SJSA1 (cell line): ENCODE measurements at regions not wholly inside any gene's neighbourhood (a gene's known extent, or its start where the extent isn't known, plus 50 kb on each side); places are given as distances from the start of the nearest gene placed in this dataset.
"Not testable (repeated sequence)": the region's sequence is repeated elsewhere in the genome, so short reads cannot be mapped to it uniquely, and the experiment has no call there.

Experiments used
- DNase-seq, 2 experiments: peaks; one replicate each; pipeline ENCODE4 v3.0.0-alpha.2; 2015 to 2020; ENCODE audit warnings: low spot score in 2 of 2, low read depth in 1 of 2
- H3K27ac ChIP-seq: fragments of 250-450 bp; sonication (Bioruptor Pico); 2 replicates; pipeline ENCODE4 v1.5.1; 2020; ENCODE audit warnings: mild to moderate bottlenecking, moderate library complexity
- H3K27me3 ChIP-seq: fragments of 250-450 bp; sonication (Bioruptor Pico); replicated peaks from 2 replicates; pipeline ENCODE4 v1.5.1; 2020; ENCODE audit warnings: mild to moderate bottlenecking, moderate library complexity
- H3K36me3 ChIP-seq: fragments of 250-450 bp; sonication (Bioruptor Pico); 2 replicates; pipeline ENCODE4 v1.5.1; 2020; ENCODE audit warnings: mild to moderate bottlenecking
- H3K4me1 ChIP-seq: fragments of 250-450 bp; sonication (Bioruptor Pico); replicated peaks from 2 replicates; pipeline ENCODE4 v1.6.1; 2021; ENCODE audit warnings: mild to moderate bottlenecking
- H3K4me3 ChIP-seq: fragments of 250-450 bp; sonication (Bioruptor Pico); 2 replicates; pipeline ENCODE4 v1.5.1; 2020; ENCODE audit warnings: mild to moderate bottlenecking
- H3K9me3 ChIP-seq: fragments of 250-450 bp; sonication (Bioruptor Pico); replicated peaks from 2 replicates; pipeline ENCODE4 v1.5.1; 2020; ENCODE audit warnings: mild to moderate bottlenecking

DNA sequence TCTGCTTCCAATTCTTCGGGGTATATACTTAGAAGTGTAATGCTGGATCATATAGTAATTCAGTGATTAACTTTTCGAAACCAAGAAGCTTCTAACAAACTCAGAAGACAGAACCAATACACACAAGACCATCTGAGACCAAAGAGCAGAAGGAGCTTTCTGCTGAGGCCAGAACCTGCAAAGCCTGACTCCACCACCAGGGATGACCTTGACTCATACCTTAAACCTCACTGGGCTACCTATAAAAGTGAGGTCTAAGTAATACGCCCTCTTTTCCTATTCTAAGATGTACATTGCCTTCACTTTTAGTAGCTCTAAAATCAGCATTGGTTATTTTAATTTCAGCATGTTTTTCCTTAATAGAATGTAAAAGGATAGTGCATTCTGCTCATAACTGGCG, 84.8 kb downstream of the FOXF2 start:
- Histone ChIP-seq H3K27me3 (no peaks in the 10 kb centered on the region), H3K4me1 (peaks cover 59% of the 10 kb centered on the region), H3K36me3 (no peaks in the 10 kb centered on the region), H3K9me3 (no peaks in the 10 kb centered on the region), H3K27ac (0 out of 2 replicates have a peak overlapping the region, but pooled peaks have one; percentile 3), H3K4me3 (no peak overlapping the region)
- DNase-seq, result no peak

DNA sequence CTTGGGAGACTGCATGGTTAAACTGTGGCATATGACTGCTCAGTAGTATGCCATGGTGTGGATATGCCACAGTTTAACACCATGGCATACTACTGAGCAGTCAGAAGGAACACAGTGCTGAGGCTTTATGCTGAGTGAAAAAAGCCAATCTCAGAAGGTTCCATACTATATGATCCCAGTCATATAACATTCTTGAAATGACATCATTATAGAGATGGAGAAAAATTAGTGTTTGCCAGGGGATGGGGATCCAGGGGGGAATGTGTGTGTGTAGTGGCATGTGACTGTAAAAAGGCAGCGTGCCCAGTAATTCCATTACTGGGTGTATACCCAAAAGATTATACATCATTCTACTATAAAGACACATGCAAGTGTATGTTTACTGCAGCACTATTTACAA, 85.8 kb downstream of the FOXF2 start:
- Histone ChIP-seq H3K27ac (no peak overlapping the region), H3K9me3 (no peaks in the 10 kb centered on the region), H3K27me3 (no peaks in the 10 kb centered on the region), H3K4me1 (peaks cover 69% of the 10 kb centered on the region), H3K36me3 (no peaks in the 10 kb centered on the region), H3K4me3 (no peak overlapping the region)
- DNase-seq, result no peak

DNA sequence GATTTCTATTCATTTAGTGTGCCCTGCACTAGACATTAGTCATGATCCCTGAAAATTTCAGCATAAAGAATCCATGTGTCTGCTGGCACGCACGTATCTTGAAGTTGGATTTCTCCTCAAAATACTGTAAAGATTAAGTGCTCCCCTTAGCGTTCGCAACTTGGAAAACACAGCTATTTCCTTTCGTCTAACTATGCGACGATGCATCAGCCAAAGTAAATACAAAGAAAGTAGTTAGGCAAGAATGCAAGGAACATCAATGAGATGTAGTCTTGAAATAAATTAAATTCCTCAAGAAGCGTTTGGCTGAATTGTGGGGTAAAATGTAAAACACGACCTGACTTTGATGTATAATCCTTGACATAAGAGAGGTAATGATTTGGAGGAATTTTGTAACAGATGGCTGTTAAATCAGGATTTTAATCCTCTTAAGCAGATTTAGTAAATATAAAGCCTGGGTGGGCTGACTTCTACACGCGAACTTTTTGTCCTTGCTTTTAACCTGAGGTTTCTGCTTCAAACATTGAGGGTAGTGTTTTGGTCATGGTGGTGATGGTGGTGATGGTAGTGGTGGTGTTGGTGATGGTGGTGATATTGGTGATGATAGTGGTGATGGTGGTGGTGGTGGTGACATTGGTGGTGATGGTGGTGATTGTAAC, 88.2 kb downstream of the FOXF2 start:
- Histone ChIP-seq H3K9me3 (no peaks in the 10 kb centered on the region), H3K4me3 (no peak overlapping the region), H3K27ac (peak overlapping the region; percentile 81), H3K36me3 (no peaks in the 10 kb centered on the region), H3K27me3 (no peaks in the 10 kb centered on the region), H3K4me1 (peaks cover 89% of the 10 kb centered on the region)
- peak; percentile 75 to 96 for DNase-seq

DNA sequence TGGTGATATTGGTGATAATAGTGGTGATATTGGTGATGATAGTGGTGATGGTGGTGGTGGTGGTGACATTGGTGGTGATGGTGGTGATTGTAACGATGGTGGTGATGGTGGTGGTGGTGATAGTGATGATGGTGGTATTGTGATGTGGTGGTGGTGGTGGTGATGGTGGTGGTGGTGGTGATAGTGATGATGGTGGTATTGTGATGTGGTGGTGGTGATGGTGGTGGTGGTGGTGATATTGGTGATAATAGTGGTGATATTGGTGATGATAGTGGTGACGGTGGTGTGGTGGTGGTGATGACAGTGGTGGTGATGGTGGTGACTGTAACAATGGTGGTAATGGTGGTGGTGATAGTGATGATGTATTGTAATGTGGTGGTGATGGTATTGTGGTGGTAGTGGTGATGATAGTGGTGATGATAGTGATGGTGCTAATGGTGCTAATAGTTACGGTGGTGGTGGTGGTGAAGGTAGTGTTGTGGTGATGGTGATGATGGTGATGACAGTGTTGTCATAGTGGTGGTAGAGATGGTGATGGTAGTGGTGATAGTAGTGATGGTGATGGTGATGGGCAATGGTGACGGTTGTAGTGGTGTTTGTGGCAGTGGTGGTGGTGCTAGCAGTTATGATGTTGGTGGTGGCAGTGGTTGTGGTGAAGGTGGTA, 88.9 kb downstream of the FOXF2 start:
- Histone ChIP-seq H3K4me1 (peaks cover 90% of the 10 kb centered on the region), H3K27ac (peak overlapping the region; percentile 92)

DNA sequence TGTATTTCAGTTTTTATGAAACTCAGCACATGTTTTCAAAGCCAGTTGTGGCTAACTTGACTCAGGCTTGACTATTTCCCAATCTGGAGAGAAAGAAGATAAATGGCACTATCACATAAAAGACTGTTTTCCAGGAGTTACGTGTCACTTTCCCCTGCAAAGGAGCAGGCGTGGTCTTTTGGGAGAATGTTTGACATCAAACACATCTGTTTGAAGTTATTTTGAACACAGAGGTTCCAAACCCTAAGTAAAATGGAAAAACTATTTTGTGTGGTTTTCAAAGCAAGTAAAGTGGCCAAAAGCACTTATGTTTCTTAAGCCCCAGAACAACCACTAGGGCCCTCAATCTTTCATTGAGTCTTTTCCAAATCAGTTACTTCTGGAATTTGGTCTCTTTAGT, 89.7 kb downstream of the FOXF2 start:
- no peaks in the 10 kb centered on the region for H3K36me3 ChIP-seq
- peaks cover 82% of the 10 kb centered on the region for H3K4me1 ChIP-seq
- H3K9me3 ChIP-seq, result no peaks in the 10 kb centered on the region
- peak in 1 of 2 experiments; percentile 68 for DNase-seq
- peak overlapping the region; percentile 92 for H3K27ac ChIP-seq
- H3K27me3 ChIP-seq, result no peaks in the 10 kb centered on the region
- H3K4me3 ChIP-seq, result no peak overlapping the region

More for the DNA sequence above, 88.9 kb downstream of the FOXF2 start:
- H3K36me3 ChIP-seq, DNase-seq, H3K27me3 ChIP-seq, H3K4me3 ChIP-seq, H3K9me3 ChIP-seq: not testable (repeated sequence)

GRCh38 chr6:1479601-1480221, 90.3 kb downstream of the FOXF2 start:
- H3K27ac ChIP-seq, result peak overlapping the region; percentile 92
- no peaks in the 10 kb centered on the region for H3K27me3 ChIP-seq
- DNase-seq, result no peak
- H3K4me1 ChIP-seq, result peaks cover 75% of the 10 kb centered on the region
- H3K4me3 ChIP-seq, result no peak overlapping the region
- no peaks in the 10 kb centered on the region for H3K9me3 ChIP-seq
- no peaks in the 10 kb centered on the region for H3K36me3 ChIP-seq

DNA sequence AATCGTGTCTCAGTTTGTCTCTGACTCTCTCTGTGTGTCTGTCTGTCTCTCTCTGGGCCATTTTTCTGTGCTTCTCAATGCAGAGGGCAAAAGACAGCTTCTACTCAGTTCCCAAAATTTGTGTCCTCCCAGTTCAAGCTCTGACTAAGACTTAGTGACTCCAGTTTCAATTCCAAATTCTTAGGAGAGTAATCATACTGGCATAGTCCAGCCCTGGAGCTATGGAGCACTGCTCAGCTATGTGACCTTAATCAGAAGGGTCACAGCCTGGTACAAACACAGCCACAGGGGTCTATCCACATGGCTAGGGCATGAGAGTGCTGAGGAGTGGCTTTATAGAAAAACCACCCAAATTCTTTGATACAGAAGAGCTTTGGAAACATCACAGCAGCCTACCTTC, 91.9 kb downstream of the FOXF2 start:
- no peaks in the 10 kb centered on the region for H3K9me3 ChIP-seq
- DNase-seq, result peak; percentile 89 to 94
- H3K36me3 ChIP-seq, result no peaks in the 10 kb centered on the region
- H3K27ac ChIP-seq, result peak overlapping the region; percentile 92
- H3K4me3 ChIP-seq, result no peak overlapping the region
- peaks cover 78% of the 10 kb centered on the region for H3K4me1 ChIP-seq
- H3K27me3 ChIP-seq, result no peaks in the 10 kb centered on the region

DNA sequence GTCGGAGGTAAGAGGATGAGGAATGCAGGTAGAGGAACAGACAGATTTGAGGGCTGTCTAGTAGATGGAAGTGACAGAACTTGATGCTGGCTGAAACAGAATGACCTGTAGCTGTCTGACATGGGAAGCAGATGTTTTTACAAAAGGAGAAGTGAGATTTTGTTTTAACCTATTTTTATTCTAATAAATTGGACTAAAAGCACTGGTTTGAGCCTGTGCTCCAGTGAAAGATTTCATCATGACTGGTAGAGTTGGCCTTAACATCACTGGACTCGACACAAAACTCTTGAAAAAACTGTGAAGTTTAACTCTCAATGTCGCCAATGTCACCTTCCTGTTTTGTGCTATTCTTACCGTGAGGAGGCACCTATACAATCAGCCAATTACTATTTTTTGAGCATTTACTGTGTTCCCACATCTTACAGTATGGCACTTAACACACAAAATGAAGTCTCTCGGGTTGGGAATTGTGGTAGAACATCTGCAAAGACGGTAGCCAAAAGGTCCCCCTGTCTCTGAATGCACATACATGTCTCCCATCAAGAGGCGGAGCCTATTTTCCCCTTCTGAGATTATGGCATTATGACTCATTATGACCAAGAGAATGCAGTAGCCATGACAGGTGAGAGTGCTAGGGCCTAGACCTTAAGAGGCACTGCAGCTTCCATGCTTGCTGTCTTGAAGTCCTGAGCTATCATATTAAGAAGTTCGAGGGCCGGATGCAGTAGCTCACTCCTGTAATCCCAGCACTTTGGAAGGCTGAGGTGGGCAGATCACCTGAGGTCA, 93.2 kb downstream of the FOXF2 start:
- Histone ChIP-seq H3K4me1 (peaks cover 80% of the 10 kb centered on the region), H3K4me3 (no peak overlapping the region), H3K36me3 (no peaks in the 10 kb centered on the region), H3K27me3 (no peaks in the 10 kb centered on the region), H3K27ac (peak overlapping the region; percentile 92), H3K9me3 (no peaks in the 10 kb centered on the region)
- no peak for DNase-seq

GRCh38 chr6:1485678-1486077, 96.3 kb downstream of the FOXF2 start:
- H3K4me3 ChIP-seq, result no peak overlapping the region
- H3K27me3 ChIP-seq, result no peaks in the 10 kb centered on the region
- no peaks in the 10 kb centered on the region for H3K9me3 ChIP-seq
- no peaks in the 10 kb centered on the region for H3K36me3 ChIP-seq
- DNase-seq, result peak; percentile 69 to 76
- peaks cover 57% of the 10 kb centered on the region for H3K4me1 ChIP-seq
- H3K27ac ChIP-seq, result peak overlapping the region; percentile 57

- no peak overlapping the region for H3K4me3 ChIP-seq
- H3K4me1 ChIP-seq, result peaks cover 50% of the 10 kb centered on the region
- H3K36me3 ChIP-seq, result no peaks in the 10 kb centered on the region
- H3K27me3 ChIP-seq, result no peaks in the 10 kb centered on the region
- no peaks in the 10 kb centered on the region for H3K9me3 ChIP-seq
- no peak overlapping the region for H3K27ac ChIP-seq
- DNase-seq, result no peak
Measured at GRCh38 chr6:1486387-1486786, 97.0 kb downstream of the FOXF2 start.

GRCh38 chr6:1487239-1487638, 97.9 kb downstream of the FOXF2 start:
- Histone ChIP-seq H3K9me3 (no peaks in the 10 kb centered on the region), H3K27ac (no peak overlapping the region), H3K4me3 (no peak overlapping the region), H3K4me1 (peaks cover 41% of the 10 kb centered on the region), H3K36me3 (no peaks in the 10 kb centered on the region), H3K27me3 (no peaks in the 10 kb centered on the region)
- DNase-seq, result no peak

GRCh38 chr6:1491025-1491424, 101.6 kb downstream of the FOXF2 start:
- DNase-seq, result no peak
- Histone ChIP-seq H3K9me3 (no peaks in the 10 kb centered on the region), H3K36me3 (no peaks in the 10 kb centered on the region), H3K27me3 (no peaks in the 10 kb centered on the region), H3K4me3 (no peak overlapping the region), H3K27ac (no peak overlapping the region), H3K4me1 (peaks cover 20% of the 10 kb centered on the region)

GRCh38 chr6:1491591-1492319, 102.4 kb downstream of the FOXF2 start:
- no peaks in the 10 kb centered on the region for H3K9me3 ChIP-seq
- H3K4me3 ChIP-seq, result no peak overlapping the region
- no peak for DNase-seq
- peaks cover 13% of the 10 kb centered on the region for H3K4me1 ChIP-seq
- no peak overlapping the region for H3K27ac ChIP-seq
- no peaks in the 10 kb centered on the region for H3K27me3 ChIP-seq
- H3K36me3 ChIP-seq, result no peaks in the 10 kb centered on the region
